ENCODE measurements at regions not wholly inside any gene's neighbourhood (a gene's known extent, or its start where the extent isn't known, plus 50 kb on each side); places are given as distances from the start of the nearest gene placed in this dataset.

GRCh38 chr2:20140321-20141055, 84.4 kb downstream of the SDC1 start:
- TF ChIP-seq CTCF (IDR thresholded peaks at IDR 0.05) (no peak), POLR2A (IDR thresholded peaks at IDR 0.05) (no peak)

All from tibial nerve (tissue), 3 donors.